NT2/D1 (cell line): ENCODE measurements at regions not wholly inside any gene's neighbourhood (a gene's known extent, or its start where the extent isn't known, plus 50 kb on each side); places are given as distances from the start of the nearest gene placed in this dataset.

Experiments used
- SUZ12 ChIP-seq: IDR thresholded peaks from 2 replicates; pipeline ENCODE4 v1.6.1; 2011; ENCODE audit not compliant: insufficient read length, insufficient read depth; ENCODE audit errors: extremely low read depth
- YY1 ChIP-seq: IDR thresholded peaks from 2 replicates; pipeline ENCODE4 v1.6.1; 2011; ENCODE audit not compliant: insufficient read length, insufficient read depth

GRCh38 chr10:90579602-90580242 lies 278.1 kb downstream of the HTR7 start:
- TF ChIP-seq YY1 (no peak), SUZ12 (no peak)
